H9 (cell line): ENCODE measurements at regions not wholly inside any gene's neighbourhood (a gene's known extent, or its start where the extent isn't known, plus 50 kb on each side); places are given as distances from the start of the nearest gene placed in this dataset.

Source experiments
- DNase-seq: peaks from one replicate; pipeline ENCODE4 v3.0.0-alpha.2; 2017
- H2AFZ ChIP-seq: one replicate; pipeline ENCODE4 v1.6.1; 2013; ENCODE audit warnings: mild to moderate bottlenecking, low read length, control low read depth, moderate library complexity
- H2AK5ac ChIP-seq: 2 replicates; pipeline ENCODE4 v1.6.1; 2013; ENCODE audit warnings: low read length, control low read depth, mixed read lengths; ENCODE audit not compliant: insufficient read length
- H2BK120ac ChIP-seq: one replicate; pipeline ENCODE4 v1.6.1; 2013; ENCODE audit warnings: low read depth, mild to moderate bottlenecking, low read length, control low read depth, inconsistent platforms; ENCODE audit not compliant: poor library complexity, severe bottlenecking
- H2BK12ac ChIP-seq: 2 replicates; pipeline ENCODE4 v1.6.1; 2013; ENCODE audit warnings: low read length, control low read depth, mixed read lengths, low read depth; ENCODE audit not compliant: insufficient read length
- H2BK15ac ChIP-seq: 2 replicates; pipeline ENCODE4 v1.6.1; 2013; ENCODE audit warnings: low read depth, low read length, control low read depth
- H2BK20ac ChIP-seq: one replicate; pipeline ENCODE4 v1.6.1; 2013; ENCODE audit warnings: low read depth, mild to moderate bottlenecking, low read length, control low read depth, inconsistent platforms; ENCODE audit not compliant: poor library complexity, severe bottlenecking
- H2BK5ac ChIP-seq: 2 replicates; pipeline ENCODE4 v1.6.1; 2013; ENCODE audit warnings: low read length, control low read depth, mixed read lengths; ENCODE audit not compliant: insufficient read length
- H3K14ac ChIP-seq: 2 replicates; pipeline ENCODE4 v1.6.1; 2013; ENCODE audit warnings: low read length, control low read depth; ENCODE audit not compliant: insufficient read depth
- H3K18ac ChIP-seq: 2 replicates; pipeline ENCODE4 v1.6.1; 2013; ENCODE audit warnings: low read depth, mild to moderate bottlenecking, mixed read lengths, low read length, control low read depth; ENCODE audit not compliant: insufficient read length
- H3K23ac ChIP-seq: 2 replicates; pipeline ENCODE4 v1.6.1; 2013; ENCODE audit warnings: low read length, control low read depth, mixed read lengths, low read depth; ENCODE audit not compliant: insufficient read length
- H3K23me2 ChIP-seq: 2 replicates; pipeline ENCODE4 v1.6.1; 2013; ENCODE audit warnings: low read depth, mild to moderate bottlenecking, mixed read lengths, low read length, control low read depth; ENCODE audit not compliant: insufficient read length, poor library complexity, severe bottlenecking
- H3K27ac ChIP-seq: 2 replicates; pipeline ENCODE4 v1.5.1; 2013; ENCODE audit warnings: low read length, control low read depth, mixed read lengths, low read depth; ENCODE audit not compliant: insufficient read length
- H3K27me3 ChIP-seq: 2 replicates; pipeline ENCODE4 v1.6.1; 2013; ENCODE audit warnings: low read length, control low read depth, inconsistent platforms; ENCODE audit not compliant: insufficient read depth
- H3K4ac ChIP-seq: 2 replicates; pipeline ENCODE4 v1.6.1; 2013; ENCODE audit warnings: low read depth, mild to moderate bottlenecking, control low read depth, inconsistent platforms, low read length, moderate library complexity
- H3K4me1 ChIP-seq: 2 replicates; pipeline ENCODE4 v1.6.1; 2013; ENCODE audit warnings: low read length, control low read depth, inconsistent platforms; ENCODE audit not compliant: insufficient read depth
- H3K4me2 ChIP-seq: 2 replicates; pipeline ENCODE4 v1.6.1; 2013; ENCODE audit warnings: low read length, control low read depth, mixed read lengths; ENCODE audit not compliant: insufficient read length, insufficient read depth
- H3K56ac ChIP-seq: 2 replicates; pipeline ENCODE4 v1.6.1; 2013; ENCODE audit warnings: low read depth, mild to moderate bottlenecking, mixed read lengths, low read length, control low read depth; ENCODE audit not compliant: insufficient read length
- H3K79me1 ChIP-seq: 2 replicates; pipeline ENCODE4 v1.6.1; 2013; ENCODE audit warnings: low read depth, mild to moderate bottlenecking, moderate library complexity, low read length, control low read depth, inconsistent platforms; ENCODE audit not compliant: insufficient read depth, poor library complexity, severe bottlenecking
- H3K79me2 ChIP-seq: 2 replicates; pipeline ENCODE4 v1.6.1; 2013; ENCODE audit warnings: low read length, control low read depth, inconsistent platforms; ENCODE audit not compliant: insufficient read depth
- H3K9ac ChIP-seq: 2 replicates; pipeline ENCODE4 v1.6.1; 2013; ENCODE audit warnings: low read length, control low read depth, mixed read lengths; ENCODE audit not compliant: insufficient read length; ENCODE audit errors: extremely low read depth
- H3K9me3 ChIP-seq: one replicate; pipeline ENCODE4 v1.6.1; 2013; ENCODE audit warnings: low read depth, low read length, inconsistent platforms; ENCODE audit not compliant: control insufficient read depth
- H3T11ph ChIP-seq: one replicate; pipeline ENCODE4 v1.6.1; 2013; ENCODE audit warnings: mild to moderate bottlenecking, low read length, control low read depth, inconsistent platforms
- H4K20me1 ChIP-seq: one replicate; pipeline ENCODE4 v1.6.1; 2013; ENCODE audit not compliant: control insufficient read depth, insufficient read length, insufficient read depth
- H4K5ac ChIP-seq: 2 replicates; pipeline ENCODE4 v1.6.1; 2013; ENCODE audit warnings: low read depth, mild to moderate bottlenecking, mixed read lengths, low read length, control low read depth; ENCODE audit not compliant: insufficient read length
- H4K8ac ChIP-seq: replicated peaks from 2 replicates; pipeline ENCODE4 v1.6.1; 2013; ENCODE audit warnings: low read length, control low read depth, mixed read lengths, low read depth; ENCODE audit not compliant: insufficient read length
- H4K91ac ChIP-seq: 2 replicates; pipeline ENCODE4 v1.6.1; 2013; ENCODE audit warnings: low read depth, mild to moderate bottlenecking, moderate library complexity, mixed read lengths, low read length, control low read depth; ENCODE audit not compliant: insufficient read length
- H3K27ac Mint-ChIP-seq, 3 experiments: 2 replicates in 2 of 3; 3 replicates in 1 of 3; pipeline ENCODE4 v1.8.0; 2020 to 2021; ENCODE audit warnings: mixed read lengths in 3 of 3, mild to moderate bottlenecking in 1 of 3, moderate library complexity in 1 of 3
- H3K27me3 Mint-ChIP-seq: 2 replicates; pipeline ENCODE4 v1.8.0; 2021; ENCODE audit warnings: low read depth, mild to moderate bottlenecking, moderate library complexity, mixed read lengths
- H3K36me3 Mint-ChIP-seq, 3 experiments: 2 replicates in 2 of 3; 3 replicates in 1 of 3; pipeline ENCODE4 v1.8.0; 2020 to 2021; ENCODE audit warnings: low read depth in 3 of 3, mixed read lengths in 3 of 3; ENCODE audit not compliant: insufficient read depth in 1 of 3
- H3K4me1 Mint-ChIP-seq, 2 experiments: 2 replicates each; pipeline ENCODE4 v1.8.0; 2020; ENCODE audit warnings: mixed read lengths in 2 of 2
- H3K4me3 Mint-ChIP-seq, 2 experiments: 2 replicates in 1 of 2; 3 replicates in 1 of 2; pipeline ENCODE4 v1.8.0; 2020 to 2021; ENCODE audit warnings: mild to moderate bottlenecking in 2 of 2, mixed read lengths in 2 of 2, moderate library complexity in 1 of 2
- H3K9me3 Mint-ChIP-seq, 2 experiments: 2 replicates in 1 of 2; 3 replicates in 1 of 2; pipeline ENCODE4 v1.8.0; 2020; ENCODE audit warnings: mild to moderate bottlenecking in 2 of 2, mixed read lengths in 2 of 2, moderate library complexity in 1 of 2
- CTCF ChIP-seq: fragments of 200-600 bp; sonication (generic); conservative IDR thresholded peaks from 3 replicates; pipeline ENCODE4 v1.8.0; 2021; ENCODE audit warnings: antibody characterized with exemption, mild to moderate bottlenecking
- WGBS: extraction: QIAGEN DNeasy Blood & Tissue Kit; methylation state at CpG from one replicate; pipeline ENCODE4 v1.1.7; 2013; ENCODE audit warnings: missing lambda C conversion rate, low lambda C conversion rate, mixed read lengths; ENCODE audit not compliant: insufficient read length; ENCODE audit errors: extremely low coverage; 5-methylcytosine and 5-hydroxymethylcytosine counted together

DNA sequence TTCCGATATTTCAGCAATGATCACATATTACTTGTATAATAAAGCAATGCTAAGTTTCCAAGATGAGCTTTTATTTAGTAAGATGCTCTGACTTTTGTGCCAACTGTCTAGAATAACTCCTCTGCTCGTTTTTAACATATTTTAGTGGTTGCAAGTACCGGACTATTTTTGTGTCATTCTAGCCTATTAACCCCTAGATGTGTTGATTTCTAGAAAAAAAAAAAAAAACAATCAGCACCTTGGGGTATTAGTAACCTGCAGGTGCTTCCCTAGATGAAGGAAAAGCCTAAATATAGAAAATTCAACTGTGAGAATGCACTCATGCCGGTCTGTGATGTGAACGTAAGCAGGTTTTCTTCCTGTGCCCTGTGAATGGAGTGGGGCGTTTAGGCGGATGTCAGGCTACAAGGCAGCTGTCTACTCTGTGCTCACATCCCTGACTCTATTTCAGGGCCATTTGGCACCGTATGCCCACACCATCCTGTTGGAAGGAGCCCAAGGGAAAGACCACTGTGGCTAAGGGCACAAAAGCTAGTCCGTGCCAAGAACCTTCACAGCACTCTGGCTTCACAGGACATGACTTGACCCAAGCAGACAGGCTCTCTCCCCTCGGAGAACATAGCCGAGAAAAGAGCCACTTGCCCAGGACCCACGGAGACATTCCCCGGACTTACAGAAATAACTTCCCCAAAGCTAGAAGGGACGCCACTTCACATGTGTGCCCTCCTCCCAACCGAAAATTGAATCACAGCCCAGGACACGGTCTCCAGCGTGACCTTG lies 60.9 kb upstream of the AGAP1 start:
- Mint-ChIP-seq H3K4me3 (no peak overlapping the region), H3K4me1 (no peaks in the 10 kb centered on the region), H3K36me3 (no peaks in the 10 kb centered on the region), H3K27ac (no peak overlapping the region), H3K27me3 (peaks cover 16% of the 10 kb centered on the region), H3K9me3 (peaks cover 0 to 4% of the 10 kb centered on the region in 2 experiments; a peak in 2 of 5 replicates)
- no peak overlapping the region for H4K8ac ChIP-seq
- H2AFZ ChIP-seq: no peak overlapping the region
- H2BK15ac ChIP-seq: no peak overlapping the region
- no peak overlapping the region for H3K18ac ChIP-seq
- H3K4me2 ChIP-seq: no peak overlapping the region
- H3K14ac ChIP-seq: no peak overlapping the region
- no peaks in the 10 kb centered on the region for H3K27me3 ChIP-seq
- no peak overlapping the region for H2BK120ac ChIP-seq
- H3K4me1 ChIP-seq: no peaks in the 10 kb centered on the region
- no peak overlapping the region for H3K56ac ChIP-seq
- no peak overlapping the region for H4K91ac ChIP-seq
- no peak overlapping the region for H3T11ph ChIP-seq
- DNase-seq: no peak
- no peak overlapping the region for H2BK20ac ChIP-seq
- H3K79me1 ChIP-seq: no peaks in the 10 kb centered on the region
- no peak overlapping the region for H2AK5ac ChIP-seq
- no peak overlapping the region for H3K4ac ChIP-seq
- no peaks in the 10 kb centered on the region for H3K9me3 ChIP-seq
- no peak overlapping the region for H3K9ac ChIP-seq
- no peak overlapping the region for H2BK12ac ChIP-seq
- H3K23ac ChIP-seq: no peak overlapping the region
- H3K27ac ChIP-seq: no peak overlapping the region
- no CpG with 5 or more reads among the region's 17 CpGs for WGBS
- H2BK5ac ChIP-seq: no peak overlapping the region
- no peaks in the 10 kb centered on the region for H3K23me2 ChIP-seq
- H3K79me2 ChIP-seq: no peaks in the 10 kb centered on the region
- no peak for TF ChIP-seq CTCF
- H4K5ac ChIP-seq: no peak overlapping the region
- H4K20me1 ChIP-seq: no peaks in the 10 kb centered on the region
